Central memory CD4-positive, alpha-beta T cell (primary cell): ENCODE measurements at regions not wholly inside any gene's neighbourhood (a gene's known extent, or its start where the extent isn't known, plus 50 kb on each side); places are given as distances from the start of the nearest gene placed in this dataset.

Source experiments
- DNase-seq: peaks from one replicate; pipeline ENCODE4 v3.0.0; 2022

GRCh38 chr10:120382360-120382759, 74.7 kb upstream of the PLPP4 start:
- DNase-seq = no peak

GRCh38 chr10:120385992-120386391, 71.0 kb upstream of the PLPP4 start:
- DNase-seq = no peak

GRCh38 chr10:120386896-120387295, 70.1 kb upstream of the PLPP4 start:
- DNase-seq = no peak

- no peak for DNase-seq
Measured at GRCh38 chr10:120387326-120387725, 69.7 kb upstream of the PLPP4 start.

- no peak for DNase-seq
Measured at GRCh38 chr10:120392245-120392644, 64.8 kb upstream of the PLPP4 start.

- no peak for DNase-seq
Measured at GRCh38 chr10:120392671-120393079, 64.4 kb upstream of the PLPP4 start.

GRCh38 chr10:120394446-120394845, 62.6 kb upstream of the PLPP4 start:
- no peak for DNase-seq

- no peak for DNase-seq
Measured at GRCh38 chr10:120396228-120396627, 60.8 kb upstream of the PLPP4 start.

- DNase-seq = no peak
Measured at GRCh38 chr10:120398180-120398579, 58.8 kb upstream of the PLPP4 start.

GRCh38 chr10:120400601-120401000, 56.4 kb upstream of the PLPP4 start:
- no peak for DNase-seq

- no peak for DNase-seq
Measured at GRCh38 chr10:120402147-120402766, 54.8 kb upstream of the PLPP4 start.

- no peak for DNase-seq
Measured at GRCh38 chr10:120403109-120403508, 53.9 kb upstream of the PLPP4 start.

- no peak for DNase-seq
Measured at GRCh38 chr10:120406376-120406775, 50.7 kb upstream of the PLPP4 start.
